ENCODE measurements at regions not wholly inside any gene's neighbourhood (a gene's known extent, or its start where the extent isn't known, plus 50 kb on each side); places are given as distances from the start of the nearest gene placed in this dataset.

- ATAC-seq, result no peak
- ChIA-PET SMC1A (ENCODE audit: uncharacterized antibody, unreplicated experiment) (no interaction called here), CTCF (no interaction called here), RAD21 (ENCODE audit: unreplicated experiment) (no interaction called here), POLR2A (no interaction called here)
- no peaks in the 10 kb centered on the region for H3K79me2 ChIP-seq (ENCODE audit: control insufficient read depth, insufficient read depth, low read length)
- no peak overlapping the region for H2AFZ ChIP-seq (ENCODE audit: control insufficient read depth, low read depth, low read length)
- in situ Hi-C loops (cut with MboI), result no loop called here
- H3K36me3 ChIP-seq (ENCODE audit: control insufficient read depth in 2 of 2, insufficient read depth in 2 of 2, low read length in 1 of 2), result no peaks in the 10 kb centered on the region
- intact Hi-C loops (cut with micrococcal nuclease; ENCODE audit: unreplicated experiment), result no loop called here
- 72% methylated on average over 4 of the region's 4 CpGs for WGBS (ENCODE audit: insufficient coverage, insufficient replicate concordance, low lambda C conversion rate, missing lambda C conversion rate)
- H3K4me3 ChIP-seq, result no peak overlapping the region
- no peaks in the 10 kb centered on the region; the same call in 2 of the 3 replicates for H3K9me3 ChIP-seq (replicated peaks; ENCODE audit: control insufficient read depth, insufficient read depth, low read length)
- H3K9ac ChIP-seq (ENCODE audit: control insufficient read depth, insufficient read depth, low read length), result no peak overlapping the region
- H3K4me2 ChIP-seq (ENCODE audit: control insufficient read depth, insufficient read depth), result no peak overlapping the region
- no peak overlapping the region for H3K27ac ChIP-seq (ENCODE audit: control insufficient read depth, insufficient read depth)
- no peak for TF ChIP-seq ZBTB40 (IDR thresholded peaks at IDR 0.05; ENCODE audit: borderline replicate concordance)
- TF ChIP-seq YBX1 (IDR thresholded peaks at IDR 0.05), result no peak
- no peak for TF ChIP-seq MYC (IDR thresholded peaks at IDR 0.05; ENCODE audit: insufficient read depth, insufficient read length, insufficient replicate concordance, low read length, severe bottlenecking)
- TF ChIP-seq NFYA (IDR thresholded peaks at IDR 0.05; ENCODE audit: borderline replicate concordance, low read depth, low read length), result no peak
- no peak for TF ChIP-seq BCL3 (IDR thresholded peaks at IDR 0.05; ENCODE audit: borderline replicate concordance, insufficient read depth, low read depth, low read length, poor library complexity, severe bottlenecking)
- TF ChIP-seq IKZF2 (IDR thresholded peaks at IDR 0.05), result no peak
- TF ChIP-seq HDAC2 (IDR thresholded peaks at IDR 0.05), result no peak
- no peak for TF ChIP-seq STAT1 (conservative IDR thresholded peaks at IDR 0.05)
- no peak for TF ChIP-seq ESRRA (IDR thresholded peaks at IDR 0.05; ENCODE audit: low read length)
- TF ChIP-seq PBX3 (IDR thresholded peaks at IDR 0.05; ENCODE audit: insufficient replicate concordance, low read depth, low read length), result no peak
- no peak for TF ChIP-seq MLLT1 (IDR thresholded peaks at IDR 0.05)
- no peak for TF ChIP-seq SRF (IDR thresholded peaks at IDR 0.05; ENCODE audit: low read depth in 2 of 2, low read length in 2 of 2)
- no peak for TF ChIP-seq CREM (IDR thresholded peaks at IDR 0.05; ENCODE audit: low read depth)
- no peak for TF ChIP-seq JUND (IDR thresholded peaks at IDR 0.05; ENCODE audit: low read depth, low read length)
- TF ChIP-seq FOXM1 (IDR thresholded peaks at IDR 0.05; ENCODE audit: low read depth, low read length), result no peak
- no peak for TF ChIP-seq CBX5 (IDR thresholded peaks at IDR 0.05; ENCODE audit: low read depth)
- TF ChIP-seq ZBED1 (IDR thresholded peaks at IDR 0.05; ENCODE audit: borderline replicate concordance), result no peak
- no peak for TF ChIP-seq ZNF24 (IDR thresholded peaks at IDR 0.05)
- BruUV-seq (replicated peaks), result no TSS peak
- no peaks in the 10 kb centered on the region for H3K27me3 ChIP-seq (replicated peaks in 1 of 2; ENCODE audit: control insufficient read depth in 2 of 2, insufficient read depth in 2 of 2, low read length in 1 of 2)
- H4K20me1 ChIP-seq (ENCODE audit: control insufficient read depth, insufficient read depth), result no peaks in the 10 kb centered on the region
- no peaks in the 10 kb centered on the region for H3K4me1 ChIP-seq (ENCODE audit: control insufficient read depth, insufficient read depth, low read length)
- no peak for FAIRE-seq
- no peak for DNase-seq (ENCODE audit: low read depth, low spot score)
These were observed 67.2 kb upstream of the DLG1 start for GRCh38 chr3:197365586-197365985.

Measured in GM12878 (cell line).